ENCODE measurements at regions not wholly inside any gene's neighbourhood (a gene's known extent, or its start where the extent isn't known, plus 50 kb on each side); places are given as distances from the start of the nearest gene placed in this dataset.

- in situ Hi-C loops (cut with MboI; ENCODE audit: low sequenced_read_pairs, unreplicated experiment) = no loop called here
- no peak for TF ChIP-seq CTCF (IDR thresholded peaks at IDR 0.05; ENCODE audit: borderline replicate concordance, control extremely low read depth, extremely low read depth, insufficient read depth, missing control alignments)
- DNase-seq (ENCODE audit: low spot score) = no peak
Observed at GRCh38 chrX:147468600-147468999, 443.1 kb upstream of the FMR1 start.

DNA sequence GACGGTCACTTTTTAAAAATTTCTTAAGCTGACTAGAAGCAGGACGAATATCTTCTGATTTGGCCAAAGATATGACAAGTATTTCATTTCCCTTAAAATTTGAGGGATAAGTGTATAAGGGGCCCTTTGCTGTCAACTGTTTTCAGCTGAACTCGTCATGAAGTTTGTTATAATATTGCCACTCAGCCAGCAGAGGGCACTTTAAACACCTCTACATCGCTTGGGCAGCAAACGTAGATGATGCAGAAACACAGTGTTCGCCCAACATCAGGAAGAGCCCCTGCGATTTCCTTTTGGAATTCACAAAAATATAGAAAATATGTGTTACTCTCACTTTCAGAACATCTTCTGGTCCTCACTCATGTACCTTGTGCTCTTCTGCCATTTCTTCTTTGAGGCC, 435.7 kb upstream of the FMR1 start:
- TF ChIP-seq CTCF (IDR thresholded peaks at IDR 0.05; ENCODE audit: borderline replicate concordance, control extremely low read depth, extremely low read depth, insufficient read depth, missing control alignments) = peak; percentile 13
- in situ Hi-C loops (cut with MboI; ENCODE audit: low sequenced_read_pairs, unreplicated experiment) = no loop called here
- no peak for DNase-seq (ENCODE audit: low spot score)

GRCh38 chrX:147478899-147479298, 432.8 kb upstream of the FMR1 start:
- in situ Hi-C loops (cut with MboI; ENCODE audit: low sequenced_read_pairs, unreplicated experiment) = no loop called here
- TF ChIP-seq CTCF (IDR thresholded peaks at IDR 0.05; ENCODE audit: borderline replicate concordance, control extremely low read depth, extremely low read depth, insufficient read depth, missing control alignments) = no peak
- DNase-seq (ENCODE audit: low spot score) = no peak

- DNase-seq (ENCODE audit: low spot score) = no peak
- TF ChIP-seq CTCF (IDR thresholded peaks at IDR 0.05; ENCODE audit: borderline replicate concordance, control extremely low read depth, extremely low read depth, insufficient read depth, missing control alignments) = no peak
- in situ Hi-C loops (cut with MboI; ENCODE audit: low sequenced_read_pairs, unreplicated experiment) = no loop called here
Observed at GRCh38 chrX:147485207-147485606, 426.5 kb upstream of the FMR1 start.

DNA sequence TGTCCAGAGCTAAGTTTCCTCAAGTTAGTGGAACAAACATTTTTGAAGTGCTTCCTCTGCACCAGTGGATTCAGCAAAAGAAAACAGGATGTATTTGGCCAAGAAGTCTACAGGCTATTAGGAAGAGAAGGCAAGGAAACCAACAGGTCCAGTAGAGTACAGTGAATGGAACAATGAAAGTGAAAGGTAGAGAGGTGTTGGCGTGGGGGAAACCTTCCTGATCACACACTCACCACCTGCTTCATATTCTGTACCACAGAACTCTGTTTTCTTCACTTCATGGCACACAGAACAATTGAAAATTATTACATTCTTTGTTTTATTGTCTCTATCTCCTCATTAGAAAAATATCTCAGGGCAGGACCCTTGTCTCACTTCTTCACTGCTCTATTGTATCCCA, 417.4 kb upstream of the FMR1 start:
- in situ Hi-C loops (cut with MboI; ENCODE audit: low sequenced_read_pairs, unreplicated experiment) = no loop called here
- TF ChIP-seq CTCF (IDR thresholded peaks at IDR 0.05; ENCODE audit: borderline replicate concordance, control extremely low read depth, extremely low read depth, insufficient read depth, missing control alignments) = no peak
- DNase-seq (ENCODE audit: low spot score) = no peak

DNA sequence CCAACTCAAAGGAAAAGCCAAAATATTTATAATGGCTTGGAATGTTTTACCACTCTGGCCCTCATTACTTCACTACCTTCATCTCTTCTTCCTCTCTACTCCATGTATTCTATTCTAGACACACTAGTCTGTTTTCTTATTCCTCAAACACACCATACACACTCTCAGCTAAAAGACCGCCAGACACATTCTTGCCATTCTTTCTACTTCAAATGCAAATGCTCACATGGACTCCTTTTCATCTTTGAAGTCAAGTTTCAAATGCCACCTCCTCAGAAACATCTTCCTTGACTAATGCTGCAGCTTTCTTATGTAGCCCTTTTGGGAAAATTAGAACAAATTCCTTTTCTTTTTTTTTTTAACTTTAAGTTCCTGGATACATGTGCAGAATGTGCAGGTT, 412.9 kb upstream of the FMR1 start:
- in situ Hi-C loops (cut with MboI; ENCODE audit: low sequenced_read_pairs, unreplicated experiment) = no loop called here
- no peak for TF ChIP-seq CTCF (IDR thresholded peaks at IDR 0.05; ENCODE audit: borderline replicate concordance, control extremely low read depth, extremely low read depth, insufficient read depth, missing control alignments)
- no peak for DNase-seq (ENCODE audit: low spot score)

- TF ChIP-seq CTCF (IDR thresholded peaks at IDR 0.05; ENCODE audit: borderline replicate concordance, control extremely low read depth, extremely low read depth, insufficient read depth, missing control alignments) = no peak
- DNase-seq (ENCODE audit: low spot score) = no peak
- in situ Hi-C loops (cut with MboI; ENCODE audit: low sequenced_read_pairs, unreplicated experiment) = no loop called here
Observed at GRCh38 chrX:147522981-147523380, 388.7 kb upstream of the FMR1 start.
